H1 (cell line): ENCODE measurements at regions not wholly inside any gene's neighbourhood (a gene's known extent, or its start where the extent isn't known, plus 50 kb on each side); places are given as distances from the start of the nearest gene placed in this dataset.

Experiments used
- CTCF ChIA-PET: fragments of 300-600 bp; sonication (Branson Sonifier 250); formaldehyde crosslinking; loops from one replicate; lab custom pipeline; 2021; ENCODE audit not compliant: partially characterized antibody; lab: Charles Lee
- POLR2A ChIA-PET: fragments of 300-600 bp; sonication (Branson Sonifier 250); formaldehyde crosslinking; loops from one replicate; lab custom pipeline; 2021; ENCODE audit warnings: inconsistent platforms; ENCODE audit not compliant: partially characterized antibody; lab: Charles Lee
- DNase-seq, 2 experiments: peaks; one replicate each; pipeline versions ENCODE4 v3.0.0 to v3.0.0-alpha.2; 2010 to 2022; ENCODE audit warnings: low spot score in 2 of 2, low read depth in 1 of 2, mixed read lengths in 1 of 2
- FAIRE-seq: peaks from 2 replicates; lab custom pipeline; 2011; peaks lifted over from hg19 to GRCh38; lab: Jason Lieb, UNC
- H2AFZ ChIP-seq: 2 replicates; pipeline ENCODE4 v1.8.1; 2012; ENCODE audit warnings: low read length, inconsistent platforms
- H2AK5ac ChIP-seq: 2 replicates; pipeline ENCODE4 v1.6.1; 2013; ENCODE audit warnings: low read depth, low read length
- H2BK120ac ChIP-seq: replicated peaks from 2 replicates; pipeline ENCODE3; 2013; ENCODE audit warnings: low read depth, low read length, inconsistent platforms
- H2BK12ac ChIP-seq: 2 replicates; pipeline ENCODE4 v1.6.1; 2013; ENCODE audit warnings: low read depth, low read length
- H2BK15ac ChIP-seq: 2 replicates; pipeline ENCODE4 v1.6.1; 2013; ENCODE audit warnings: low read length
- H2BK20ac ChIP-seq: 2 replicates; pipeline ENCODE4 v1.6.1; 2013; ENCODE audit warnings: low read length
- H2BK5ac ChIP-seq: 2 replicates; pipeline ENCODE4 v1.6.1; 2013; ENCODE audit warnings: low read depth, low read length
- H3K14ac ChIP-seq: 2 replicates; pipeline ENCODE4 v1.6.1; 2013; ENCODE audit warnings: inconsistent platforms; ENCODE audit not compliant: insufficient read length
- H3K18ac ChIP-seq: 2 replicates; pipeline ENCODE4 v1.6.1; 2013; ENCODE audit warnings: low read length; ENCODE audit errors: extremely low read depth
- H3K23ac ChIP-seq: 2 replicates; pipeline ENCODE4 v1.6.1; 2013; ENCODE audit warnings: inconsistent platforms; ENCODE audit not compliant: insufficient read length
- H3K23me2 ChIP-seq: 2 replicates; pipeline ENCODE4 v1.6.1; 2013; ENCODE audit warnings: low read depth, low read length
- H3K27ac ChIP-seq: 2 replicates; pipeline ENCODE4 v1.6.1; 2011; ENCODE audit warnings: low read depth, low read length, inconsistent platforms
- H3K27me3 ChIP-seq, 4 experiments: replicated peaks in 1 of 4; 1 replicate in 1 of 4; 2 replicates in 3 of 4; pipeline versions ENCODE4 v1.6.1 to v1.8.1; 2011 to 2013; ENCODE audit warnings: low read length in 3 of 4, mild to moderate bottlenecking in 3 of 4, inconsistent platforms in 2 of 4, mixed read lengths in 2 of 4, moderate library complexity in 1 of 4; ENCODE audit not compliant: control insufficient read depth in 3 of 4, insufficient read depth in 3 of 4; ENCODE audit errors: extremely low read depth in 1 of 4
- H3K36me3 ChIP-seq, 4 experiments: 2 replicates each; pipeline versions ENCODE4 v1.6.1 to v1.8.1; 2011 to 2013; ENCODE audit warnings: mild to moderate bottlenecking in 4 of 4, low read length in 3 of 4, moderate library complexity in 2 of 4, control low read depth in 1 of 4, inconsistent platforms in 1 of 4; ENCODE audit not compliant: insufficient read depth in 4 of 4, control insufficient read depth in 2 of 4
- H3K4ac ChIP-seq: replicated peaks from 2 replicates; pipeline ENCODE3; 2013; ENCODE audit warnings: low read length, low read depth, mixed read lengths, inconsistent platforms; ENCODE audit not compliant: insufficient read length
- H3K4me1 ChIP-seq, 4 experiments: replicated peaks in 1 of 4; 1 replicate in 1 of 4; 2 replicates in 3 of 4; pipeline versions ENCODE4 v1.6.1 to v1.8.1; 2011 to 2013; ENCODE audit warnings: low read length in 3 of 4, inconsistent platforms in 2 of 4, mixed read lengths in 1 of 4; ENCODE audit not compliant: insufficient read depth in 4 of 4, control insufficient read depth in 3 of 4
- H3K4me2 ChIP-seq, 2 experiments: 2 replicates each; pipeline versions ENCODE4 v1.6.1 to v1.8.1; 2011 to 2013; ENCODE audit warnings: low read depth in 2 of 2, low read length in 2 of 2, control low read depth in 1 of 2, inconsistent platforms in 1 of 2, mild to moderate bottlenecking in 1 of 2; ENCODE audit not compliant: insufficient read depth in 1 of 2
- H3K4me3 ChIP-seq, 4 experiments: fragments of 200-600, 300-600 bp in 1 of 4; sonication (generic), shearing (Covaris generic), sonication (Bioruptor Twin) in 1 of 4; 2 replicates each; pipeline versions ENCODE4 v1.5.1 to v1.8.1; 2011 to 2016; ENCODE audit warnings: low read length in 4 of 4, low read depth in 3 of 4, control low read depth in 2 of 4, inconsistent platforms in 2 of 4, mild to moderate bottlenecking in 2 of 4, mixed read lengths in 1 of 4, moderate library complexity in 1 of 4; ENCODE audit not compliant: insufficient read depth in 2 of 4; ENCODE audit errors: extremely low read depth in 1 of 4
- H3K56ac ChIP-seq: replicated peaks from 2 replicates; pipeline ENCODE3; 2013; ENCODE audit warnings: low read depth, mild to moderate bottlenecking, mixed read lengths, low read length, inconsistent platforms; ENCODE audit not compliant: insufficient read length
- H3K79me1 ChIP-seq: 2 replicates; pipeline ENCODE4 v1.6.1; 2013; ENCODE audit warnings: low read depth, low read length, control low read depth
- H3K79me2 ChIP-seq, 2 experiments: 2 replicates each; pipeline versions ENCODE4 v1.6.1 to v1.8.1; 2012 to 2013; ENCODE audit warnings: low read length in 2 of 2, mild to moderate bottlenecking in 2 of 2, inconsistent platforms in 1 of 2; ENCODE audit not compliant: insufficient read depth in 2 of 2, control insufficient read depth in 1 of 2
- H3K9ac ChIP-seq, 4 experiments: replicated peaks in 1 of 4; 1 replicate in 1 of 4; 2 replicates in 3 of 4; pipeline versions ENCODE4 v1.6.1 to v1.8.1; 2011 to 2013; ENCODE audit warnings: low read depth in 3 of 4, low read length in 3 of 4, control low read depth in 2 of 4, mild to moderate bottlenecking in 2 of 4, moderate library complexity in 2 of 4, inconsistent platforms in 1 of 4; ENCODE audit errors: extremely low read depth in 1 of 4
- H3K9me3 ChIP-seq, 2 experiments: 2 replicates each; pipeline versions ENCODE4 v1.6.1 to v1.8.1; 2012 to 2013; ENCODE audit warnings: mild to moderate bottlenecking in 2 of 2, moderate library complexity in 2 of 2, control low read depth in 1 of 2, inconsistent platforms in 1 of 2, low read depth in 1 of 2, low read length in 1 of 2, mixed read lengths in 1 of 2; ENCODE audit not compliant: insufficient read depth in 2 of 2
- H4K20me1 ChIP-seq, 2 experiments: replicated peaks in 1 of 2; 2 replicates each; pipeline versions ENCODE3 to v1.8.1; 2011 to 2013; ENCODE audit warnings: inconsistent platforms in 2 of 2, low read length in 2 of 2, mild to moderate bottlenecking in 1 of 2; ENCODE audit not compliant: insufficient read depth in 2 of 2, control insufficient read depth in 1 of 2
- H4K5ac ChIP-seq: 2 replicates; pipeline ENCODE4 v1.6.1; 2013; ENCODE audit warnings: low read length, low read depth, mixed read lengths, inconsistent platforms; ENCODE audit not compliant: insufficient read length
- H4K8ac ChIP-seq: 2 replicates; pipeline ENCODE4 v1.8.0; 2013; ENCODE audit warnings: mild to moderate bottlenecking, moderate library complexity, low read length, inconsistent platforms; ENCODE audit not compliant: insufficient read depth; ENCODE audit errors: extremely low read depth
- H4K91ac ChIP-seq: replicated peaks from 2 replicates; pipeline ENCODE3; 2013; ENCODE audit warnings: low read length, mixed read lengths, inconsistent platforms; ENCODE audit not compliant: insufficient read length
- BRCA1 ChIP-seq: IDR thresholded peaks from 2 replicates; pipeline ENCODE4 v1.6.1; 2012; ENCODE audit warnings: low read depth, low read length, improper control_type of control experiment
- CBX8 ChIP-seq: fragments of 300-800, 300-1000 bp; sonication (generic); IDR thresholded peaks from 2 replicates; pipeline ENCODE4 v1.7.1; 2016; ENCODE audit warnings: low read depth, low read length, borderline replicate concordance
- CREB1 ChIP-seq: IDR thresholded peaks from 2 replicates; pipeline ENCODE4 v1.6.1; 2012; ENCODE audit warnings: inconsistent platforms
- CTBP2 ChIP-seq: IDR thresholded peaks from 2 replicates; pipeline ENCODE4 v1.7.0; 2011; ENCODE audit warnings: borderline replicate concordance, mild to moderate bottlenecking, moderate library complexity, mixed read lengths, low read length; ENCODE audit not compliant: insufficient read depth, insufficient read length
- FOSL1 ChIP-seq: IDR thresholded peaks from 2 replicates; pipeline ENCODE4 v1.6.1; 2011; ENCODE audit warnings: mild to moderate bottlenecking, low read depth, low read length, moderate library complexity; ENCODE audit not compliant: insufficient read depth
- RBBP5 ChIP-seq: IDR thresholded peaks from 2 replicates; pipeline ENCODE4 v1.7.1; 2012; ENCODE audit warnings: low read depth, mild to moderate bottlenecking, inconsistent platforms, low read length, moderate library complexity, borderline replicate concordance
- RFX5 ChIP-seq: IDR thresholded peaks from 2 replicates; pipeline ENCODE4 v1.6.1; 2011; ENCODE audit warnings: low read depth, low read length, improper control_type of control experiment, borderline replicate concordance
- RNF2 ChIP-seq: fragments of 200-900, 300-1000 bp; sonication (generic); IDR thresholded peaks from 2 replicates; pipeline ENCODE4 v1.7.1; 2016; ENCODE audit warnings: borderline replicate concordance, low read depth, mild to moderate bottlenecking, antibody characterized with exemption, low read length; ENCODE audit not compliant: poor library complexity, severe bottlenecking; ENCODE audit errors: missing control alignments
- RXRA ChIP-seq: IDR thresholded peaks from 2 replicates; pipeline ENCODE4 v1.6.1; 2011; ENCODE audit warnings: low read depth, mild to moderate bottlenecking, low read length, moderate library complexity; ENCODE audit not compliant: insufficient read depth
- SP2 ChIP-seq: IDR thresholded peaks from 2 replicates; pipeline ENCODE4 v1.6.1; 2012; ENCODE audit warnings: mild to moderate bottlenecking, low read length, inconsistent platforms
- WGBS, 2 experiments: shearing (Covaris generic) in 1 of 2; methylation state at CpG; one replicate each; pipeline versions ENCODE4 v1.1.6 to v1.1.7; 2013 to 2015; ENCODE audit warnings: low lambda C conversion rate in 2 of 2, mixed read lengths in 2 of 2, inconsistent platforms in 1 of 2, low coverage in 1 of 2, missing lambda C conversion rate in 1 of 2; ENCODE audit not compliant: insufficient replicate concordance in 2 of 2, insufficient coverage in 1 of 2, insufficient read length in 1 of 2; ENCODE audit errors: extremely low coverage in 1 of 2, missing lambda C conversion rate in 1 of 2; 5-methylcytosine and 5-hydroxymethylcytosine counted together
- TF ChIP-seq, protein P1 (sequence below): IDR thresholded peaks from 2 replicates; pipeline ENCODE4 v1.6.1; 2012; ENCODE audit warnings: low read length, inconsistent platforms

DNA sequence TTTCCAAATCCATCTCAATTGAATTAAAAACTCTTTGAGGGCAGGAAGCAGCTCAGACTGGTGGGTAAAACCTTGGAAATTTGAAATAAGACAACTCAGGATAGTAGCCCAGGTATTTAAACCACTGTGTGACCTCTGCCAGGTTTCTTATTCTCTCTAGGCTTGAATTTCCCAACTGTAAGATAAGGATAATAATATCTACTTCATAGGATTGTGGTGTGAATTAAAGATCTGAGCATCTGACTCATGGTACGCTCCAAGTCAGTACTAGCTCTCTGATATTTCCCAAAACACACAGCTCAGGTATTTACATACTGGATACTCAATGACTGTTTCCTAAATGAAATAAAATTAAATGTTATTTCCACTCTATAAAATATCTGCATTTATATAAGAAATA is 337.2 kb downstream of the LTN1 start:
- H3K4me3 ChIP-seq: no peak overlapping the region
- TF ChIP-seq RNF2: no peak
- no peak for TF ChIP-seq CREB1
- no peak for TF ChIP-seq CTBP2
- no peak for TF ChIP-seq CBX8
- no peak for TF ChIP-seq RXRA
- TF ChIP-seq FOSL1: no peak
- no peak for TF ChIP-seq SP2
- TF ChIP-seq RFX5: no peak
- no peak for TF ChIP-seq BRCA1
- TF ChIP-seq, protein P1, sequence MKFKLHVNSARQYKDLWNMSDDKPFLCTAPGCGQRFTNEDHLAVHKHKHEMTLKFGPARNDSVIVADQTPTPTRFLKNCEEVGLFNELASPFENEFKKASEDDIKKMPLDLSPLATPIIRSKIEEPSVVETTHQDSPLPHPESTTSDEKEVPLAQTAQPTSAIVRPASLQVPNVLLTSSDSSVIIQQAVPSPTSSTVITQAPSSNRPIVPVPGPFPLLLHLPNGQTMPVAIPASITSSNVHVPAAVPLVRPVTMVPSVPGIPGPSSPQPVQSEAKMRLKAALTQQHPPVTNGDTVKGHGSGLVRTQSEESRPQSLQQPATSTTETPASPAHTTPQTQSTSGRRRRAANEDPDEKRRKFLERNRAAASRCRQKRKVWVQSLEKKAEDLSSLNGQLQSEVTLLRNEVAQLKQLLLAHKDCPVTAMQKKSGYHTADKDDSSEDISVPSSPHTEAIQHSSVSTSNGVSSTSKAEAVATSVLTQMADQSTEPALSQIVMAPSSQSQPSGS: no peak
- TF ChIP-seq RBBP5: no peak
- H3K23me2 ChIP-seq: no peaks in the 10 kb centered on the region
- no peak for DNase-seq
- H2BK15ac ChIP-seq: no peak overlapping the region
- H3K27ac ChIP-seq: no peak overlapping the region
- FAIRE-seq: no peak
- H3K4me1 ChIP-seq: no peaks in the 10 kb centered on the region
- no peak overlapping the region for H3K4me2 ChIP-seq
- no peak overlapping the region for H4K91ac ChIP-seq
- POLR2A ChIA-PET: no interaction called here
- H3K23ac ChIP-seq: no peak overlapping the region
- no peaks in the 10 kb centered on the region for H3K79me1 ChIP-seq
- no peak overlapping the region for H3K14ac ChIP-seq
- no peak overlapping the region for H3K4ac ChIP-seq
- no peak overlapping the region for H2BK20ac ChIP-seq
- H3K18ac ChIP-seq: no peak overlapping the region
- no peaks in the 10 kb centered on the region for H3K9me3 ChIP-seq
- H2BK12ac ChIP-seq: no peak overlapping the region
- 89% methylated on average over 1 of the region's 1 CpG; no CpG with 5 or more reads in 1 of the 2 experiments for WGBS, 2 experiments
- H4K8ac ChIP-seq: no peak overlapping the region
- no peaks in the 10 kb centered on the region for H3K27me3 ChIP-seq
- H4K5ac ChIP-seq: no peak overlapping the region
- H3K79me2 ChIP-seq: no peaks in the 10 kb centered on the region
- no peak overlapping the region for H2BK5ac ChIP-seq
- no peaks in the 10 kb centered on the region for H3K36me3 ChIP-seq
- no peaks in the 10 kb centered on the region for H4K20me1 ChIP-seq
- H3K56ac ChIP-seq: no peak overlapping the region
- H2BK120ac ChIP-seq: no peak overlapping the region
- CTCF ChIA-PET: no interaction called here
- no peak overlapping the region for H2AFZ ChIP-seq
- no peak overlapping the region for H3K9ac ChIP-seq
- H2AK5ac ChIP-seq: no peak overlapping the region
